ENCODE measurements at regions not wholly inside any gene's neighbourhood (a gene's known extent, or its start where the extent isn't known, plus 50 kb on each side); places are given as distances from the start of the nearest gene placed in this dataset.

DNA sequence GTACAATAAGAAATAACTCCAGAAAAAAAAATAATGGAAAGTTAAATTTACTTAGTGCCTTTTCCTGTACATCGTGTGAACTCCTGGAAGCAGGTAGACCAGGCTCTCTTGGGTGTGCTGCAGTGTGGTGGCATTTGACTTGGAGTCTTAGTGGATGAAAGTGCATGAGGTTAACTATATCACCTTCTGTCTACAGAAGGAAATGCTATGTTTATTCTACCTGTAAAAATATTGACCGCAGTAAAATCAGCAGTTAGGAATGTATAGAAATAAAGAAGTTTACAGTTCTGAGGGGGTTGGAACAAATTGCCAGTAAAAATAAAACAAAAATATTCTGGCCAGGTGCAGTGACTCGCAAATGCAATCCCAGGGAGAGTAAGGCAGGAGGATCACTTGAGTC lies 722.1 kb downstream of the LIG4 start:
- H3K9me3 ChIP-seq (ENCODE audit: control insufficient read depth, insufficient read depth, low read length), result no peaks in the 10 kb centered on the region
- DNase-seq (ENCODE audit: low read depth, low spot score), result no peak
- ChIA-PET POLR2A (no interaction called here), CTCF (no interaction called here)
- no peaks in the 10 kb centered on the region for H3K27me3 ChIP-seq (ENCODE audit: control insufficient read depth, insufficient read depth, low read length)
- no peak overlapping the region for H3K27ac ChIP-seq (ENCODE audit: low read depth, low read length)
- TF ChIP-seq, protein P1, sequence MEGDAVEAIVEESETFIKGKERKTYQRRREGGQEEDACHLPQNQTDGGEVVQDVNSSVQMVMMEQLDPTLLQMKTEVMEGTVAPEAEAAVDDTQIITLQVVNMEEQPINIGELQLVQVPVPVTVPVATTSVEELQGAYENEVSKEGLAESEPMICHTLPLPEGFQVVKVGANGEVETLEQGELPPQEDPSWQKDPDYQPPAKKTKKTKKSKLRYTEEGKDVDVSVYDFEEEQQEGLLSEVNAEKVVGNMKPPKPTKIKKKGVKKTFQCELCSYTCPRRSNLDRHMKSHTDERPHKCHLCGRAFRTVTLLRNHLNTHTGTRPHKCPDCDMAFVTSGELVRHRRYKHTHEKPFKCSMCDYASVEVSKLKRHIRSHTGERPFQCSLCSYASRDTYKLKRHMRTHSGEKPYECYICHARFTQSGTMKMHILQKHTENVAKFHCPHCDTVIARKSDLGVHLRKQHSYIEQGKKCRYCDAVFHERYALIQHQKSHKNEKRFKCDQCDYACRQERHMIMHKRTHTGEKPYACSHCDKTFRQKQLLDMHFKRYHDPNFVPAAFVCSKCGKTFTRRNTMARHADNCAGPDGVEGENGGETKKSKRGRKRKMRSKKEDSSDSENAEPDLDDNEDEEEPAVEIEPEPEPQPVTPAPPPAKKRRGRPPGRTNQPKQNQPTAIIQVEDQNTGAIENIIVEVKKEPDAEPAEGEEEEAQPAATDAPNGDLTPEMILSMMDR (IDR thresholded peaks at IDR 0.05; ENCODE audit: low read depth, low read length), result no peak
- no peak overlapping the region for H3K4me3 ChIP-seq (ENCODE audit: low read depth, low read length)

DNA sequence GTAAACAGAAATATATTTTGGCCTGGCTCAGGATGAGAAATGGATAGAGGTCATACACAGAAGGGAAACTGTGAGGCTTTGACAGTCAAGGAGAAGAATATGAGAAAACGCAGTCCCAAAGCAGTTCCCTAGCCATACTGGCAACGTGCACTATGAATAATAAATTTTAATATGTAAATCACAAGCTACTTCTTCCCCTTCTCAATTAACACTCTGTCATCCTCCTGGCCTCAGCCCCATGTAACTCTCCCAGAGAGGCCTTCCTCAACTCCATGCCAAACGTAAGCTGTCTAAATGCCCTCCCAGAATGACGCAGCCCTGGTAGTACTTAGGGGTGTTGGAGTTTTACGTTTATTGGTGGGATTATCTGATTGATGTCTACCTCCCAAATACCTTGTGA lies 732.6 kb downstream of the LIG4 start:
- CTCF ChIA-PET, result no interaction called here
- TF ChIP-seq, protein P1 (IDR thresholded peaks at IDR 0.05; ENCODE audit: low read depth, low read length), result no peak

DNA sequence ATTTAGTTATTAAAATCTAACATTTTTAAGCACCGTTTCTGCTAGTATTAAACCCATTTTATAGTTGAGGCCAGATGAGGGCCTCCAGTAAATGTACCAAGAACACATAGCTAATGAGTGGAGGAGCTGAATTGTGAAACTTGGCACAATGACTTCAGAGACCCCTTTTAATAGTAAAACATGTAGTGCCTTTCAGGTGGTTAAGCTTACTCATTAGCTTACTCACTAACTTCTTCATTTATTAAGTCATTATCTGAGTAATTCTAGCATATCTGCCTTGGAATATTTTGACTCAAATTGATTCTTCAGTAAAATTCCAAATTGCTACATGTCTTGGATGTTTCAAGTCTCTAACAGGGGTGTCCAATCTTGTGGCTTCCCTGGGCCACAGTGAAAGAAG lies 735.2 kb downstream of the LIG4 start:
- POLR2A ChIA-PET, result no interaction called here
- no peak overlapping the region for H3K4me3 ChIP-seq (ENCODE audit: low read depth, low read length)
- CTCF ChIA-PET, result no interaction called here
- no peaks in the 10 kb centered on the region for H3K27me3 ChIP-seq (ENCODE audit: control insufficient read depth, insufficient read depth, low read length)
- TF ChIP-seq, protein P1 (IDR thresholded peaks at IDR 0.05; ENCODE audit: low read depth, low read length), result no peak
- DNase-seq (ENCODE audit: low read depth, low spot score), result no peak
- H3K27ac ChIP-seq (ENCODE audit: low read depth, low read length), result no peak overlapping the region
- H3K9me3 ChIP-seq (ENCODE audit: control insufficient read depth, insufficient read depth, low read length), result no peaks in the 10 kb centered on the region

More for the DNA sequence above, 732.6 kb downstream of the LIG4 start:
- no peaks in the 10 kb centered on the region for H3K27me3 ChIP-seq (ENCODE audit: control insufficient read depth, insufficient read depth, low read length)
- POLR2A ChIA-PET, result no interaction called here
- DNase-seq (ENCODE audit: low read depth, low spot score), result no peak
- H3K27ac ChIP-seq (ENCODE audit: low read depth, low read length), result no peak overlapping the region
- no peak overlapping the region for H3K4me3 ChIP-seq (ENCODE audit: low read depth, low read length)
- peaks cover 2% of the 10 kb centered on the region; the same call in 1 of the 2 replicates for H3K9me3 ChIP-seq (ENCODE audit: control insufficient read depth, insufficient read depth, low read length)

DNA sequence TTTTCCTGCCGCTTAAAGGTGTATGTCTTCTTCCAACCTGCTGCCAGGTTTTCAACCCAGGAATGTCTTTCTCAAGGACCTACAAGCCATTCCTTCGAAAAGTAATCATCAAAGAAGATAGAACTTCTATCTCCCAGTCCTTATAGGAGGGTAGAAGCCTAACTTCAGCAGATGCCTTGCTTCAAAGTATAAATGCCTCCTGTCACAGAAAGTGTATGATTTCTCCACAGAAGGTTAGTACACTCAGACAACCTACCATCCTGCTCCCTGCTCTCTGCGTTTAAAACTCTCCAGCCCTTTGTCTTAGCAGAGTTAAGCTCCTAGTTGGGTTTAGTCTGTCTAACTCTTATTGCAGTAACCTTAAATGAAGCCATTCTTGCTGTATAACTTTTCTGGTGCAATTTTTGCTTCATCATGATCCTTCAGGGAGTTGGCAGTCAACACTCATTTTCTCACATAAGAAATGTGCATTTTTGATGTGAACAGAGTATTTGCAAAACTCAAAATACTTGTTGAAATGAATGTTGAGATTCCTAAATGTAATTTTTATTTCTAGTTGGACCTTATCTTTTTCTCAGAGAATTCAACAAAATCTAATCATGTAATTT lies 737.5 kb downstream of the LIG4 start:
- Histone ChIP-seq H3K9me3 (ENCODE audit: control insufficient read depth, insufficient read depth, low read length) (no peaks in the 10 kb centered on the region), H3K4me3 (ENCODE audit: low read depth, low read length) (no peak overlapping the region), H3K27ac (ENCODE audit: low read depth, low read length) (no peak overlapping the region), H3K27me3 (ENCODE audit: control insufficient read depth, insufficient read depth, low read length) (no peaks in the 10 kb centered on the region)
- TF ChIP-seq, protein P1 (IDR thresholded peaks at IDR 0.05; ENCODE audit: low read depth, low read length), result no peak
- ChIA-PET CTCF (interaction anchor here (0.7 kb wide), 1 partner anchor 16 kb away, joined by 3 read pairs; no protein-coding TSS in a partner anchor), POLR2A (no interaction called here)
- no peak for DNase-seq (ENCODE audit: low read depth, low spot score)

DNA sequence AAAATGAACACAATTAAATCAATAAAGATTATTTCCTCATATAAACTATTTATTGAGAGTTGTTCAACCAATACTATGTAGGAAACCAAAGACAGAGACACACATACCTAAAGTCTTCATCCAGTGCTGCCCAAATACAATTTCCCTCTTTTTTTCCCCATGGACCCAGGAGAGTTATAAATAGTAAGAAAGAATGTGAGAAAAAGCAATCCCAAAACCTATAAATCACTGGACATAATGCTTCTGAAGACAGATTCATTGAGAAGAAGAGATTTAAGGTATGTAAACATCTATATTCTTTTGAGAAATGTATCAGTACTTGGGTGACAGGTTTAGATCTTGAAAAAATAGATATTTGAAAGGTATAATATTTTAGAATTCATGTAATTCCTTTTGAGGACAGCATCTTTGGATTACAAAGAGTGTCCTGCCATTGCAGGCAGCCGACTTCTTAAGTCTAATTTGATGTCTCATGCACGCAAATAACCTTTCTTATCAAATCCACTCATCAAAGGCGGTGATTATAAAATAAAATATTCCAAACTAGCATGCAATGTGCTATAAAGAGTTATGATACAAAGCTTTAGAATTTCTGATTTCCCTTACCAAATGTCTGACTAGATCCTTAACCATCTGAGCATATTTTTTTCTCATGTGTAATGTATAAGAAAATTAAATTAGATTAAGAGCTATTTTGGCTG lies 739.4 kb downstream of the LIG4 start:
- ChIA-PET CTCF (no interaction called here), POLR2A (no interaction called here)
- DNase-seq (ENCODE audit: low read depth, low spot score), result no peak
- TF ChIP-seq, protein P1 (IDR thresholded peaks at IDR 0.05; ENCODE audit: low read depth, low read length), result no peak
- no peak overlapping the region for H3K4me3 ChIP-seq (ENCODE audit: low read depth, low read length)
- H3K27ac ChIP-seq (ENCODE audit: low read depth, low read length), result no peak overlapping the region
- no peaks in the 10 kb centered on the region for H3K9me3 ChIP-seq (ENCODE audit: control insufficient read depth, insufficient read depth, low read length)
- H3K27me3 ChIP-seq (ENCODE audit: control insufficient read depth, insufficient read depth, low read length), result no peaks in the 10 kb centered on the region
